ENCODE measurements at regions not wholly inside any gene's neighbourhood (a gene's known extent, or its start where the extent isn't known, plus 50 kb on each side); places are given as distances from the start of the nearest gene placed in this dataset.

- Histone ChIP-seq H3K4me3 (no peak overlapping the region), H3K4me2 (no peak overlapping the region), H3K27me3 (ENCODE audit: insufficient read depth, low read depth) (no peaks in the 10 kb centered on the region), H3K27ac (no peak overlapping the region), H3K9me3 (ENCODE audit: insufficient read depth, low read depth) (no peaks in the 10 kb centered on the region), H3F3A (ENCODE audit: insufficient read depth, low read depth) (no peaks in the 10 kb centered on the region), H3K36me3 (ENCODE audit: low read depth) (no peaks in the 10 kb centered on the region), H3K4me1 (replicated peaks; ENCODE audit: insufficient read depth) (no peaks in the 10 kb centered on the region), H2AFZ (no peak overlapping the region), H3K79me2 (ENCODE audit: low read depth) (no peaks in the 10 kb centered on the region), H3K9me2 (ENCODE audit: insufficient read depth) (no peaks in the 10 kb centered on the region), H4K20me1 (ENCODE audit: insufficient read depth) (no peaks in the 10 kb centered on the region; the same call in 1 of the 2 replicates)
- no TSS peak for BruUV-seq (replicated peaks)
- ChIA-PET POLR2A (ENCODE audit: unreplicated experiment) (no interaction called here), CTCF (no interaction called here)
- no peak for TF ChIP-seq CTCF (conservative IDR thresholded peaks at IDR 0.05)
- TF ChIP-seq EZH2 (IDR thresholded peaks at IDR 0.05; ENCODE audit: low read depth) = no peak
- DNase-seq = no peak
- intact Hi-C loops (cut with micrococcal nuclease; ENCODE audit: unreplicated experiment) = no loop called here
Observed at GRCh38 chr9:118987167-118987566, 382.1 kb downstream of the BRINP1 start.

DNA sequence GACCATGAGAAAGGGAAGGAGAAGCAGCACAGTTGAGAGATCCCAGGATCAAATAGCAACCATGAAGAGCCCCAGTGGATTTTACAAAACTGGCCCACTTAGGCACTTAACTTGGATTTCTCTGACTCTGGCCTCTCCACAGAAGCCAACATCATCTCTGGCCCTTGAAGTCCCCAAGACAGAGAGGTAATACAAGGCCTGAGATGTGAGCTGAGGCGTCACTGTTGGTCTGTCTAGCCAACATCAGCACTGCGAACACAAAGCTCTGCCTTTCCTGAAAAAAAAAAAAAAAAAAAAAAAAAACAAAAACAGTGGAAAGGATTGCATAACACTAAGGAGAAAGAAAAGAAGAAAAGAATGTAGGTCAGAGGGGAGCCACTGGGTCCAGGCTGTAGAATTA is 378.3 kb downstream of the BRINP1 start:
- Histone ChIP-seq H3K27ac (no peak overlapping the region), H3K79me2 (ENCODE audit: low read depth) (no peaks in the 10 kb centered on the region), H3K4me3 (no peak overlapping the region), H3K4me1 (replicated peaks; ENCODE audit: insufficient read depth) (no peaks in the 10 kb centered on the region), H3K9me2 (ENCODE audit: insufficient read depth) (no peaks in the 10 kb centered on the region), H4K20me1 (ENCODE audit: insufficient read depth) (no peaks in the 10 kb centered on the region; the same call in 1 of the 2 replicates), H3K36me3 (ENCODE audit: low read depth) (no peaks in the 10 kb centered on the region), H3K4me2 (no peak overlapping the region), H3F3A (ENCODE audit: insufficient read depth, low read depth) (no peaks in the 10 kb centered on the region), H2AFZ (no peak overlapping the region), H3K9me3 (ENCODE audit: insufficient read depth, low read depth) (no peaks in the 10 kb centered on the region), H3K27me3 (ENCODE audit: insufficient read depth, low read depth) (peaks cover 25% of the 10 kb centered on the region)
- BruUV-seq (replicated peaks) = no TSS peak
- no peak for DNase-seq
- POLR2A ChIA-PET (ENCODE audit: unreplicated experiment) = no interaction called here
- CTCF ChIA-PET = no interaction called here
- intact Hi-C loops (cut with micrococcal nuclease; ENCODE audit: unreplicated experiment) = no loop called here
- TF ChIP-seq CTCF (conservative IDR thresholded peaks at IDR 0.05) (no peak), EZH2 (IDR thresholded peaks at IDR 0.05; ENCODE audit: low read depth) (no peak)

DNA sequence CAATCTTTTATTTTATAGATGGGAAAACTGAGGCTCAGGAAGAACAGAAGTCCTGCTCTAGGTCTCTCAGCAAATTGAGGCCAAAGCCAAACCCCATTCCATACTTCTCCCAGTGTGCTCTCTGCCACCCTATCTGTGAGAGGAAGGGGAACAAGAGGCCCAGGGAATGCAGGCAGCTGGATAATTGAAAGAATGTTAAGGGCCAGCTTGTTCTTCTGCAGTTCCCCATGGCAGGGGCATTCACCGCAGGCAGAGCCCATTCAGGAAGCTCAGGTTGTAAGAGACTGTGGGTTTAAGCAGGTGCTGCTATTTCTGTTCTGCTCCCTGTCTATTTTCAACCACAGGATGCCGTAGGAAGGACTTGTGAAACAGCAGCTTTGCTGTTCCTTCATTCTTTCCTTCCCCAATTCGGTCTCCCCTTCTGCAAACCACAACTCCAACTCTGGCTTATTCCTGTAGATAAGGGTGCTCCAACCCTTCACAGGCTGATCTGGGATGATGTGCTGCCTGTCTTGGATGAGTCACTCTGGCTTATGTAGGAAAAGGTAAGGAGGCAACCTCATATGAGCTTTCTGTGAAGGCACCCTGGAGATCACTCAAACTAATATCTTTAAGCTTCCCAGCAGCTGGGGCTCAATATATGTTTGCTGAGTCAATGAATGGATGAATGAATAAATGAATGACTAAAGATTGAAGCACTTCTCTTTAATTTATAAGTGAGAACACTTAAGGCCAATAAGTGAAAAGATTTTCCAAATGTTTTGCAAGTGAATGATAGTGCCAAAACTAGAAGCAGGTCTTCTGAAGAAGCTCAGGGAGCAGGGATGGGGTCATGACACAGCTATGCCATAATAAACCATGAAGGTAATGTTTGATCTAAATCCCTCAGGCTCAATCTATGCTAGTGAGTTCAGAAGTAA is 377.6 kb downstream of the BRINP1 start:
- no peak overlapping the region for H3K27ac ChIP-seq
- no peaks in the 10 kb centered on the region for H3K4me1 ChIP-seq (replicated peaks; ENCODE audit: insufficient read depth)
- H3K4me2 ChIP-seq = no peak overlapping the region
- no peak for TF ChIP-seq CTCF (conservative IDR thresholded peaks at IDR 0.05)
- intact Hi-C loops (cut with micrococcal nuclease; ENCODE audit: unreplicated experiment) = no loop called here
- H3F3A ChIP-seq (ENCODE audit: insufficient read depth, low read depth) = no peaks in the 10 kb centered on the region
- no peaks in the 10 kb centered on the region for H3K36me3 ChIP-seq (ENCODE audit: low read depth)
- no peaks in the 10 kb centered on the region for H3K79me2 ChIP-seq (ENCODE audit: low read depth)
- DNase-seq = no peak
- no peak overlapping the region for H2AFZ ChIP-seq
- no peaks in the 10 kb centered on the region for H3K9me2 ChIP-seq (ENCODE audit: insufficient read depth)
- H3K27me3 ChIP-seq (ENCODE audit: insufficient read depth, low read depth) = peaks cover 25% of the 10 kb centered on the region
- H3K4me3 ChIP-seq = no peak overlapping the region
- H3K9me3 ChIP-seq (ENCODE audit: insufficient read depth, low read depth) = no peaks in the 10 kb centered on the region
- POLR2A ChIA-PET (ENCODE audit: unreplicated experiment) = no interaction called here
- no peaks in the 10 kb centered on the region; the same call in 1 of the 2 replicates for H4K20me1 ChIP-seq (ENCODE audit: insufficient read depth)
- CTCF ChIA-PET = no interaction called here
- BruUV-seq (replicated peaks) = no TSS peak
